ENCODE measurements at regions not wholly inside any gene's neighbourhood (a gene's known extent, or its start where the extent isn't known, plus 50 kb on each side); places are given as distances from the start of the nearest gene placed in this dataset.

DNA sequence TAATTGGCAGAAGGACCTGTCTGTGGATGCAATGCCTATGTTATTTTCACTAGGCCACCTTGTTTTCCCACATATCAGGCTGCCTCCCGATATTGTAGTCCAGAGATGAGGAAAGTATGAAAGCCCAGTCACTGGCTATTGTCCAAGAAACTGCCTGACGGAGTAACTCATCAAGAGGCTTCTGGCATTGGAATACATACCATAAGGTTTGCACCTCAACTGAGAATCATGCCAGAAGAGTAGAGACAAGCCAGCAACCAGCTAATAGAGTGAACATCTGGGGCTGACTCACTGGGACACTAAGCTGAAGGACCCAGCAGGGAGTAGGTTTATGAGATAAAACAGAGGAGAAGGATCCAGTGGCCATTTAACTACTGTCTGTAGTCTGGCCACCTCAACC lies 137.2 kb upstream of the FST start:
- Mint-ChIP-seq H3K4me3 (no peak overlapping the region), H3K27ac (no peak overlapping the region), H3K36me3 (no peaks in the 10 kb centered on the region), H3K27me3 (peaks cover 4% of the 10 kb centered on the region), H3K4me1 (no peaks in the 10 kb centered on the region), H3K9me3 (peaks cover 0 to 6% (median 0%) of the 10 kb centered on the region in 7 donors)
- Histone ChIP-seq H3K36me3 (ENCODE audit: control insufficient read depth, insufficient read depth, low read length) (no peaks in the 10 kb centered on the region), H3K4me1 (ENCODE audit: control insufficient read depth, insufficient read depth, low read length, poor library complexity, severe bottlenecking) (no peaks in the 10 kb centered on the region), H3K9me3 (ENCODE audit: control insufficient read depth in 2 of 2, low read length in 2 of 2) (no peaks in the 10 kb centered on the region), H3K27me3 (ENCODE audit: control insufficient read depth, insufficient read depth, low read length) (no peaks in the 10 kb centered on the region), H3K4me3 (ENCODE audit: low read depth, low read length) (no peak overlapping the region), H3K27ac (ENCODE audit: insufficient read depth, low read length, poor library complexity, severe bottlenecking) (no peak overlapping the region)
- DNase-seq (no peak), ATAC-seq (ENCODE audit: low read depth in 2 of 2) (no peak)

DNA sequence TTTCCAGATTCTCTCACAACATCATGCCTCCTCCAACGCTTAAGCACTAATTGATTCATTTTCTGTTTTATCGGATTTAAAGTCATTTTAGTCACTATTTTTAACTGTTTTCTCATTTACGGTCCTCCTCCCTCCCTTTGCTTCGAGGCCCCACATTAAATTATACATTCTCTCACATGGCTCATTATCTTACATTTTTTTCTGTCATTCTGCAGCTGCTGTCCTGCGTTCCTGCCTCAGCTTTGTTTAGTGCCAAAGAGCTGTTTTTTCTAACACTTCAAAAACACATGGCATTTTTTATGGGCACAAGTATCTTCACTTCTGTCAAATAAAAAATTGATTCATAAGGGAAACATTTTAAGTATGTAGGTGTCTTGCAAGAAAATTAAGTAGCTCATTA lies 130.1 kb upstream of the FST start:
- no peaks in the 10 kb centered on the region for H3K9me3 ChIP-seq (ENCODE audit: control insufficient read depth in 2 of 2, low read length in 2 of 2)
- peaks cover 0 to 8% (median 2%) of the 10 kb centered on the region in 7 donors for H3K9me3 Mint-ChIP-seq
- H3K4me3 ChIP-seq (ENCODE audit: low read depth, low read length), result no peak overlapping the region
- H3K27ac ChIP-seq (ENCODE audit: insufficient read depth, low read length, poor library complexity, severe bottlenecking), result no peak overlapping the region
- H3K4me1 ChIP-seq (ENCODE audit: control insufficient read depth, insufficient read depth, low read length, poor library complexity, severe bottlenecking), result no peaks in the 10 kb centered on the region
- no peaks in the 10 kb centered on the region for H3K36me3 Mint-ChIP-seq
- H3K4me3 Mint-ChIP-seq, result no peak overlapping the region
- H3K27me3 Mint-ChIP-seq, result peaks cover 5% of the 10 kb centered on the region
- H3K27me3 ChIP-seq (ENCODE audit: control insufficient read depth, insufficient read depth, low read length), result no peaks in the 10 kb centered on the region
- ATAC-seq (ENCODE audit: low read depth in 2 of 2) (no peak), DNase-seq (no peak)
- no peaks in the 10 kb centered on the region for H3K4me1 Mint-ChIP-seq
- no peak overlapping the region for H3K27ac Mint-ChIP-seq
- no peaks in the 10 kb centered on the region for H3K36me3 ChIP-seq (ENCODE audit: control insufficient read depth, insufficient read depth, low read length)

DNA sequence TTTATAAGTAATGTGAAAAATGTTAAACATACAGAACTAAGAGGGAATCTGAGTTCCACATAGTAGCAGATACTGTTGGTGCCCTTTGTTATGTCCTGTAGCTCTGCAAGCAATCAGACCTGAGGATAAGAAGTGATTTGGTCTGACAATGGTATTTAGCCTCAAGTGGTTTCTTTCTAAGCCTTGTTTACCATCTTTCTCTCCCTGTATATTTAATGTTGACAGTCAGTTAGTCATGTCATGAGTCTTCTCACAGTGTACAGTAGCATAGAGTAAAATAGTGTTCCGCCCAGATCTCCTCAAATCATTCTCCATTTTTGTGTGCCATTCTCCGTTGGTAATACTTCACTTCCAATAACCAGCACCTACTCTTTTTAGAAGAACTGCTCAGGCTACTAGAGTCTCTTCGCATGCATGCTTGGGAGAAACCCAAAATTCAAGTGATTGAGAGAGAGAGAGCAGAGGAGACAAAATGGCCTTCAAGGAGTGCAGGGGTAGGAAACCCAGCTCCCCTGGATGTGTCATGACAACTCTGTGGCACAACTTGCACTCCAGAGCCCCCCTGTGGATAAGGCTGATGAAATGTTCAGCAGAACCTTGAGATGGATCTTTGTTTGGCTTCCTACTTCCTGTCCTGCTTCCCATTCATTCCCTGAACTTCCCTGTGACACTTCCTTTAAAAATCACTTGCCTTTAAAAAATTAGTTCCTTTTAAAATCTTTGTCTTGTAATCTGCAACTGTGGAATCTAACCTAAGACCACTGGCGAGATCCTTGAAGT lies 129.2 kb upstream of the FST start:
- ATAC-seq (ENCODE audit: low read depth in 2 of 2) (no peak), DNase-seq (no peak)
- H3K4me1 ChIP-seq (ENCODE audit: control insufficient read depth, insufficient read depth, low read length, poor library complexity, severe bottlenecking), result no peaks in the 10 kb centered on the region
- H3K27ac Mint-ChIP-seq, result no peak overlapping the region
- H3K4me3 ChIP-seq (ENCODE audit: low read depth, low read length), result no peak overlapping the region
- no peaks in the 10 kb centered on the region for H3K9me3 ChIP-seq (ENCODE audit: control insufficient read depth in 2 of 2, low read length in 2 of 2)
- no peaks in the 10 kb centered on the region for H3K36me3 ChIP-seq (ENCODE audit: control insufficient read depth, insufficient read depth, low read length)
- H3K9me3 Mint-ChIP-seq, result peaks cover 0 to 8% (median 2%) of the 10 kb centered on the region in 7 donors
- no peaks in the 10 kb centered on the region for H3K36me3 Mint-ChIP-seq
- H3K27ac ChIP-seq (ENCODE audit: insufficient read depth, low read length, poor library complexity, severe bottlenecking), result no peak overlapping the region
- H3K27me3 ChIP-seq (ENCODE audit: control insufficient read depth, insufficient read depth, low read length), result no peaks in the 10 kb centered on the region
- H3K27me3 Mint-ChIP-seq, result peaks cover 5% of the 10 kb centered on the region
- H3K4me3 Mint-ChIP-seq, result no peak overlapping the region
- no peaks in the 10 kb centered on the region for H3K4me1 Mint-ChIP-seq

DNA sequence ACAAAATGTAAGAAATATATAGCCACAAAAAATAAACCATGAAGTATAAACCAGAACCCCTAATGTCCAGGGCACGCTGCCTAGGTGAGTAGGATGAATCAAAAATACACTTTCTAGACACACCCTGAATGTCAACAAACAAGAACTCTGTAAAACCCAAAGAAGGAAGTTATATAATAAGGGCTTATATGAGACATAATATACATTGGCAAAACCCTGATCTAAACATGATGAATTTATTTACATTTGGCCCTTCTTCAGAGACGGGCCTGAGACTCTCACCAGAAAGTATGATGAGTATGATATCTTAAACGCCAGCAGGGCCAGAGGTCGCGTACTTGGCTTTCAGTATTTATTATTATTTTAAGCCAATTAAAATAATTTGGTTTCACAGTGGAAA lies 125.1 kb upstream of the FST start:
- ATAC-seq (ENCODE audit: low read depth in 2 of 2) (no peak), DNase-seq (no peak)
- H3K36me3 ChIP-seq (ENCODE audit: control insufficient read depth, insufficient read depth, low read length), result no peaks in the 10 kb centered on the region
- H3K4me3 ChIP-seq (ENCODE audit: low read depth, low read length), result no peak overlapping the region
- Mint-ChIP-seq H3K27me3 (peaks cover 5% of the 10 kb centered on the region), H3K4me3 (no peak overlapping the region), H3K9me3 (peaks cover 0 to 8% (median 3%) of the 10 kb centered on the region in 7 donors), H3K4me1 (no peaks in the 10 kb centered on the region), H3K27ac (no peak overlapping the region), H3K36me3 (no peaks in the 10 kb centered on the region)
- H3K27me3 ChIP-seq (ENCODE audit: control insufficient read depth, insufficient read depth, low read length), result no peaks in the 10 kb centered on the region
- no peaks in the 10 kb centered on the region for H3K4me1 ChIP-seq (ENCODE audit: control insufficient read depth, insufficient read depth, low read length, poor library complexity, severe bottlenecking)
- H3K27ac ChIP-seq (ENCODE audit: insufficient read depth, low read length, poor library complexity, severe bottlenecking), result no peak overlapping the region
- no peaks in the 10 kb centered on the region for H3K9me3 ChIP-seq (ENCODE audit: control insufficient read depth in 2 of 2, low read length in 2 of 2)

DNA sequence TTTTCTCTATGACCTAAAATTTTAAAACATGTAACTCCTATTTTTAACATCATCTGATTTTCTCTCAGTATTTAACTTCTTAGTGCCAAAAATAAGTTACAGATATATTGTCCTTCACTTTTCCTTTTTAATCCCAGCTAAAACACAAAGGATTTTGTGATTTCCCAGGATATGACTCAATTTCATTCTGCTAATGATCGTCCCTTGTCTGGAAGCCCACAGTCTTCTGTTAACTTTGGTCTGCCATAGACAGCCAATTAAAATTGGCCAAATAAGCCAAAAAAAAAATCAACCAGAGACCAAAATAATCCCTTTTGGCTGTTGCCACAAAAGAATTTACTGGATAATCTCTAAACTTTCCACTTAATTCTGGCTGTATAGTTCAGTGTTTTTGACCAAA lies 124.5 kb upstream of the FST start:
- DNase-seq, result no peak
- ATAC-seq (ENCODE audit: low read depth in 2 of 2), result no peak
- no peaks in the 10 kb centered on the region for H3K4me1 Mint-ChIP-seq

DNA sequence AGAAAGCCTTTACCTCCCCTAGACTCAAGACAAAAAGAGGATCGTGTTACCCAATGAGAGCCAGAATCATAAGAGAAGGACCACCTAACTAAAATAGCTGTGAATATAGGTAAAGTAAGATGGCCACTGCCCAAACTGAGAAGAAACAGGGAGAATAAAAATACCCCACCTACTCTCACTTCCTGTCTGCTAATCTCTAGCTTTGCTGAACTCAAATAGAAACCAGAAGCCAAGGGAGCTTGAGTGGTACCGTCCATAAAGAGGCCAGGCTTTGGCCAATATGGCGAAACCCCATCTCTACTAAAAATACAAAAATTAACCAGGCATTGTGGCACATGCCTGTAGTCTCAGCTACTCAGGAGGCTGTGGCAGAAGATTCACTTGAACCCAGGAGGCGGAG lies 123.0 kb upstream of the FST start:
- Histone ChIP-seq H3K9me3 (ENCODE audit: control insufficient read depth in 2 of 2, low read length in 2 of 2) (no peaks in the 10 kb centered on the region), H3K4me3 (ENCODE audit: low read depth, low read length) (no peak overlapping the region), H3K4me1 (ENCODE audit: control insufficient read depth, insufficient read depth, low read length, poor library complexity, severe bottlenecking) (no peaks in the 10 kb centered on the region), H3K36me3 (ENCODE audit: control insufficient read depth, insufficient read depth, low read length) (no peaks in the 10 kb centered on the region), H3K27me3 (ENCODE audit: control insufficient read depth, insufficient read depth, low read length) (no peaks in the 10 kb centered on the region), H3K27ac (ENCODE audit: insufficient read depth, low read length, poor library complexity, severe bottlenecking) (no peak overlapping the region)
- peak overlapping the region in 1 of 4 donors; percentile 4 for H3K4me3 Mint-ChIP-seq
- no peaks in the 10 kb centered on the region for H3K36me3 Mint-ChIP-seq
- DNase-seq, result no peak
- H3K4me1 Mint-ChIP-seq, result no peaks in the 10 kb centered on the region
- H3K27ac Mint-ChIP-seq, result no peak overlapping the region
- peaks cover 5% of the 10 kb centered on the region for H3K27me3 Mint-ChIP-seq
- peaks cover 0 to 5% (median 2%) of the 10 kb centered on the region in 7 donors for H3K9me3 Mint-ChIP-seq
- no peak for ATAC-seq (ENCODE audit: low read depth in 2 of 2)

More for the DNA sequence above, 124.5 kb upstream of the FST start:
- no peak overlapping the region for H3K27ac Mint-ChIP-seq
- Histone ChIP-seq H3K4me3 (ENCODE audit: low read depth, low read length) (no peak overlapping the region), H3K9me3 (ENCODE audit: control insufficient read depth in 2 of 2, low read length in 2 of 2) (no peaks in the 10 kb centered on the region), H3K4me1 (ENCODE audit: control insufficient read depth, insufficient read depth, low read length, poor library complexity, severe bottlenecking) (no peaks in the 10 kb centered on the region), H3K36me3 (ENCODE audit: control insufficient read depth, insufficient read depth, low read length) (no peaks in the 10 kb centered on the region), H3K27me3 (ENCODE audit: control insufficient read depth, insufficient read depth, low read length) (no peaks in the 10 kb centered on the region), H3K27ac (ENCODE audit: insufficient read depth, low read length, poor library complexity, severe bottlenecking) (no peak overlapping the region)
- H3K9me3 Mint-ChIP-seq, result peaks cover 0 to 7% (median 3%) of the 10 kb centered on the region in 7 donors
- H3K4me3 Mint-ChIP-seq, result no peak overlapping the region
- H3K36me3 Mint-ChIP-seq, result no peaks in the 10 kb centered on the region
- H3K27me3 Mint-ChIP-seq, result peaks cover 5% of the 10 kb centered on the region

DNA sequence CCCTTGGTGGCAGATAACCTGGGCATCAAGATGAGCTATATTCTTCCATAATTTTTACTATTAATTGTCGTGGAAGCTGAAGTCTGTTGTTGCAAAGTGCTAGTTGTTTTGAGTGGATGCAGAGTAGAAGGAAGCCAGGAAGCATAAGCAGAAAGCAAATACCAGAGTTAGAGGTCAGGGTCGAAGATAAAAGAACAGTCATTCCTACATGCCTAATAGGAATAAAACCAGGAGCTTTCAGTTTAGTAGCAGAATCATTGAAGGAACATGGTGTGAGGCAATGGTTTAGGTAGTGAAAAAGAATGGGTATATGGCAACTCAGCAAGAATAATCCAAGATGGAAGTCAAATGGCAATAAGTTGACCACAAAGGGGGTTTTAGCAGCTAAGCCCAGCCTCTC lies 121.6 kb upstream of the FST start:
- Histone ChIP-seq H3K9me3 (ENCODE audit: control insufficient read depth in 2 of 2, low read length in 2 of 2) (no peaks in the 10 kb centered on the region), H3K4me1 (ENCODE audit: control insufficient read depth, insufficient read depth, low read length, poor library complexity, severe bottlenecking) (no peaks in the 10 kb centered on the region), H3K4me3 (ENCODE audit: low read depth, low read length) (no peak overlapping the region), H3K36me3 (ENCODE audit: control insufficient read depth, insufficient read depth, low read length) (no peaks in the 10 kb centered on the region), H3K27ac (ENCODE audit: insufficient read depth, low read length, poor library complexity, severe bottlenecking) (no peak overlapping the region), H3K27me3 (ENCODE audit: control insufficient read depth, insufficient read depth, low read length) (no peaks in the 10 kb centered on the region)
- ATAC-seq (ENCODE audit: low read depth in 2 of 2) (no peak), DNase-seq (no peak)
- no peaks in the 10 kb centered on the region for H3K27me3 Mint-ChIP-seq
- no peaks in the 10 kb centered on the region for H3K36me3 Mint-ChIP-seq
- no peak overlapping the region for H3K27ac Mint-ChIP-seq
- H3K4me3 Mint-ChIP-seq, result no peak overlapping the region
- H3K9me3 Mint-ChIP-seq, result peaks cover 0 to 5% (median 2%) of the 10 kb centered on the region in 7 donors
- H3K4me1 Mint-ChIP-seq, result no peaks in the 10 kb centered on the region

DNA sequence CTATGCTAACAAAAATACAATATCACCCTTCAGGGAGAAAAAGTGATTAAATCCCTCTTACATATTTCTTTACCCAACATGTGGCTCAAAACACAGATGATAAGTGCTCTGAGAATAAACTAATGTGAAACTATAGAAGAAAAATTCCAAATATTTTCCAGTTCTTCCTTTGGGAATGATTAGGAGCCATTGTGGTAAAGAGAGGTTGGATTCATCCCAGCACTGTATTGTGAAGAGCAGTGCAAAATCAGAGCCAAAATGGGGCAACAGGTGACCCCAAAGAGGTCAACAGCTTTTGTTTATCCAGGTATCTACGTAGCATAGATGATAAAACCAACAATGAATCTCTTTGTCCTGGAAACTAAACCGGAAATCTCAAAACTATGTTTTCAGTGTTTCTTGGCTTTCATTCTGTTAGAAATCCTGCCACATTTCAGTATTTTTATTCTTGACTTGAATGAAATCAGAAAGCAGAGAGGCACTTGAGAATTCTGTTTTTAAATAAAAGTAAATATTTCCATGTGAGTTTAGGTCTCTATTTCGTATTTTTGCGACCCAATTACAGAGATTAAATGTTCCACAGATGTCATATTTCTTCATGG lies 120.4 kb upstream of the FST start:
- no peaks in the 10 kb centered on the region for H3K27me3 Mint-ChIP-seq
- ATAC-seq (ENCODE audit: low read depth in 2 of 2), result no peak
- no peaks in the 10 kb centered on the region for H3K36me3 Mint-ChIP-seq

More for the DNA sequence above, 120.4 kb upstream of the FST start:
- H3K27ac Mint-ChIP-seq, result no peak overlapping the region
- no peaks in the 10 kb centered on the region for H3K4me1 Mint-ChIP-seq
- H3K27ac ChIP-seq (ENCODE audit: insufficient read depth, low read length, poor library complexity, severe bottlenecking), result no peak overlapping the region
- no peak for DNase-seq
- no peak overlapping the region for H3K4me3 ChIP-seq (ENCODE audit: low read depth, low read length)
- H3K4me1 ChIP-seq (ENCODE audit: control insufficient read depth, insufficient read depth, low read length, poor library complexity, severe bottlenecking), result no peaks in the 10 kb centered on the region
- no peaks in the 10 kb centered on the region for H3K9me3 ChIP-seq (ENCODE audit: control insufficient read depth in 2 of 2, low read length in 2 of 2)
- no peaks in the 10 kb centered on the region for H3K36me3 ChIP-seq (ENCODE audit: control insufficient read depth, insufficient read depth, low read length)
- H3K27me3 ChIP-seq (ENCODE audit: control insufficient read depth, insufficient read depth, low read length), result no peaks in the 10 kb centered on the region
- H3K4me3 Mint-ChIP-seq, result no peak overlapping the region
- H3K9me3 Mint-ChIP-seq, result peaks cover 0 to 5% (median 4%) of the 10 kb centered on the region in 7 donors

Measured in CD4-positive, CD25-positive, alpha-beta regulatory T cell (primary cell).